Neutrophil (primary cell): ENCODE measurements at regions not wholly inside any gene's neighbourhood (a gene's known extent, or its start where the extent isn't known, plus 50 kb on each side); places are given as distances from the start of the nearest gene placed in this dataset.

Experiments
- H3K27ac ChIP-seq: fragments of 200-600 bp; sonication (generic); 2 replicates; pipeline ENCODE4 v1.5.1; 2016; ENCODE audit warnings: mild to moderate bottlenecking, moderate library complexity
- H3K27me3 ChIP-seq: fragments of 200-600 bp; sonication (generic); 2 replicates; pipeline ENCODE4 v1.6.0; 2016; ENCODE audit warnings: mild to moderate bottlenecking
- H3K36me3 ChIP-seq: fragments of 200-600 bp; sonication (generic); 2 replicates; pipeline ENCODE4 v1.5.1; 2017
- H3K4me1 ChIP-seq, 2 experiments: fragments of 200-600 bp in 1 of 2; sonication (generic) in 1 of 2; 1 replicate in 1 of 2; 2 replicates in 1 of 2; pipeline versions ENCODE4 v1.5.1 to v1.6.1; 2013 to 2016; ENCODE audit warnings: low read depth in 1 of 2, low read length in 1 of 2, mild to moderate bottlenecking in 1 of 2, moderate library complexity in 1 of 2; ENCODE audit not compliant: control insufficient read depth in 1 of 2, insufficient read depth in 1 of 2
- H3K4me3 ChIP-seq, 2 experiments: fragments of 200-600 bp in 1 of 2; sonication (generic) in 1 of 2; 1 replicate in 1 of 2; 2 replicates in 1 of 2; pipeline ENCODE4 v1.5.1; 2013 to 2016; ENCODE audit warnings: low read depth in 1 of 2, low read length in 1 of 2, mild to moderate bottlenecking in 1 of 2, moderate library complexity in 1 of 2
- H3K9me3 ChIP-seq: fragments of 200-600 bp; sonication (generic); 2 replicates; pipeline ENCODE4 v1.5.1; 2016
- TF ChIP-seq, protein P1 (sequence below): fragments of 200-600 bp; sonication (generic); IDR thresholded peaks from 2 replicates; pipeline ENCODE4 v1.5.1; 2016; ENCODE audit warnings: antibody characterized with exemption

DNA sequence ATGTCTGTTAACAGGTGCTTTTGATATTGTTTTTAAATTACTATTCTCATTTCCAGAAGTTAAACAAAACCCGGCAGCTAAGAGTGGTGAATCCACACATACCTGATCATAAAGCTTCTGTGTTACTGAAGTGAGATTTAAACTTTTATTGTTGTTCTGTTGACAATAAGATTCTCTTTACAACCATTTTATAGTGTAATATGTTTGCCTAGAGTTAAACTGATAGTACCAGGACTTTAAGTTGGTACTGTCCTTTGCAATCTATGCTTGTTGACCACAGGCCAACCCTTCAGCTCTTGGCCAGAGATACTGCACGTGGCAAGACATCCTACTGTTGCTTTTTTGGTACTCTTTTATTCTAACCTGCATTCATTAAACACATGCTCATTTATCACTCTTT, 806.2 kb downstream of the MTRR start:
- Histone ChIP-seq H3K9me3 (no peaks in the 10 kb centered on the region), H3K27me3 (no peaks in the 10 kb centered on the region), H3K4me1 (no peaks in the 10 kb centered on the region), H3K36me3 (no peaks in the 10 kb centered on the region), H3K27ac (no peak overlapping the region), H3K4me3 (no peak overlapping the region)
- TF ChIP-seq, protein P1, sequence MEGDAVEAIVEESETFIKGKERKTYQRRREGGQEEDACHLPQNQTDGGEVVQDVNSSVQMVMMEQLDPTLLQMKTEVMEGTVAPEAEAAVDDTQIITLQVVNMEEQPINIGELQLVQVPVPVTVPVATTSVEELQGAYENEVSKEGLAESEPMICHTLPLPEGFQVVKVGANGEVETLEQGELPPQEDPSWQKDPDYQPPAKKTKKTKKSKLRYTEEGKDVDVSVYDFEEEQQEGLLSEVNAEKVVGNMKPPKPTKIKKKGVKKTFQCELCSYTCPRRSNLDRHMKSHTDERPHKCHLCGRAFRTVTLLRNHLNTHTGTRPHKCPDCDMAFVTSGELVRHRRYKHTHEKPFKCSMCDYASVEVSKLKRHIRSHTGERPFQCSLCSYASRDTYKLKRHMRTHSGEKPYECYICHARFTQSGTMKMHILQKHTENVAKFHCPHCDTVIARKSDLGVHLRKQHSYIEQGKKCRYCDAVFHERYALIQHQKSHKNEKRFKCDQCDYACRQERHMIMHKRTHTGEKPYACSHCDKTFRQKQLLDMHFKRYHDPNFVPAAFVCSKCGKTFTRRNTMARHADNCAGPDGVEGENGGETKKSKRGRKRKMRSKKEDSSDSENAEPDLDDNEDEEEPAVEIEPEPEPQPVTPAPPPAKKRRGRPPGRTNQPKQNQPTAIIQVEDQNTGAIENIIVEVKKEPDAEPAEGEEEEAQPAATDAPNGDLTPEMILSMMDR: no peak

DNA sequence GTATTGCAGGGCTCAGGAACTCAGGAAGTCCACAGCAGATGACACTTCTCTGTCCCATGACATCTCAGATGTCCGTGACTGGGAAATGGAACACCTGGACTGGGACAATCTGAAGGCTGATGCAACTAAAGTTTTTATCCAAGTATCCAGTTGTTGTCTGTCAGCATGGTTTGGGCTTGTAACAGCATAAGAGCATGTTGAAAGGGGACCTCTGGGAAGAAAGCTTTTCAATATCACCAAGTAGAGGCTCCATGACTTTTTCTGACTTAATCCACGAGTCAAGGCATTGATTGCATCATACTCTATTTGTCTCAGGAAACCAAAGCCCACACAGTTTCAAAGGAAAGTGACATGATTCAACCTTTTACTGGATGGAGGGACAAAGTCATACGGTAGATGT, 807.7 kb downstream of the MTRR start:
- TF ChIP-seq, protein P1: no peak
- Histone ChIP-seq H3K27me3 (no peaks in the 10 kb centered on the region), H3K4me1 (no peaks in the 10 kb centered on the region), H3K9me3 (no peaks in the 10 kb centered on the region), H3K36me3 (no peaks in the 10 kb centered on the region), H3K27ac (no peak overlapping the region), H3K4me3 (no peak overlapping the region)

DNA sequence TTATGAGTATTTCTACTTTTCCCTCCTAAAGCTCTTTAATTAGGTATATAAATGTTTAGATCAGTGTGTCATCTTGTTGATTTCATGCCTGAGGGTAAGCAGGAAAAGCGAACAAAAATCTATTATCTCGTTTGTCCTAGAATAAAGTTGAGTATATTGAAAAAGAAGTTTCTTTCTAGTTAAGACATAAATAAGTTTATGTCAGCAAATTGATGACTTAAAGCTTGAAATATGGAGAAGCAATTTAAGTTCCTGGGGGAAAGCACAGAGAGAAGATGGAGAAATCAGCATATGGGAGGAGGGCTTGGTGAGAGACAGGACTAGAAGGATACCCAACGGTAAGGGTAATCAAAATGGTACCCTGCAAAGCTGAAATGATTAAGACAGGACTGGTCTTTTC, 813.4 kb downstream of the MTRR start:
- no peaks in the 10 kb centered on the region for H3K9me3 ChIP-seq
- no peaks in the 10 kb centered on the region for H3K36me3 ChIP-seq
- no peak overlapping the region for H3K27ac ChIP-seq
- no peaks in the 10 kb centered on the region for H3K4me1 ChIP-seq
- TF ChIP-seq, protein P1: no peak
- no peak overlapping the region for H3K4me3 ChIP-seq
- no peaks in the 10 kb centered on the region for H3K27me3 ChIP-seq

DNA sequence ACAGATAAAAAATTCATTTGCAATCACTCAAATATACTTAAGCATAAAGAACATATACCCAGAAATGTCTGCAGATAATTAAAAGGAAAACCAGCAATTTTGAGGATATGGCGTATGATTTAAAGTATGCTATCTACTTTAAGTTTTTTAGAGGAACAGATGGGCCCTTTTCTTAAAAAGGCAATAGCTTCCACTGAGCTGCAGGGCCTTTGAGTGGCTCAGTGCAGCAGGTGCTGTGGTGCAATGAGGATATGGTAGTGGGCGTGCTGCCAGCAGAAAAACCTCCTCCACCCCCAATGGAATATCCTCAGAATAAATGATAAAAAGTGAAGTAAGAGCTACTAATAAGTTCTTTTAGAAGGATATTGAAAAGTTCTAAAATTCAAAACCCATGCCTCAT, 814.5 kb downstream of the MTRR start:
- no peak overlapping the region for H3K4me3 ChIP-seq
- no peaks in the 10 kb centered on the region for H3K27me3 ChIP-seq
- no peak overlapping the region for H3K27ac ChIP-seq
- no peaks in the 10 kb centered on the region for H3K4me1 ChIP-seq
- H3K36me3 ChIP-seq: no peaks in the 10 kb centered on the region
- TF ChIP-seq, protein P1: no peak
- H3K9me3 ChIP-seq: no peaks in the 10 kb centered on the region

DNA sequence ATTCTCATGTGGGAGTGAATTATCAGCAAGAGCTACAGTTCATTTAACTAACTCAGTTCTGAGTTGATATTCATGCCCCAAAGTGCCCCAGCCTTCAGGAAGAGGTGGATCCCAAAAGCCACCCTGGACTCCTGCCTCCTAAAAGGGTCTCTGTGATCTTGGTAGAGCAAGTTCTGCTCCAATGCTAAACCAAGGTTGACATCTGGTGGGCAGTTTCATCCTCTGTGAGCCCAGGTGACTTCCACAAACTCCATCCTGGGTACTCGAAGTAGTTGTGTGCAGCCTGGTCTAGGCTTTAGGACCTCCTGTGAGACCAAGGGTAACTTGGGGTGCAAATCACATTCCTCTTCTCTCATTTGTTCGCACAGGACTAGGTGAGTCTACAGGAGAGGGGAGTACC, 816.8 kb downstream of the MTRR start:
- no peaks in the 10 kb centered on the region for H3K27me3 ChIP-seq
- H3K27ac ChIP-seq: no peak overlapping the region
- no peaks in the 10 kb centered on the region for H3K4me1 ChIP-seq
- no peaks in the 10 kb centered on the region for H3K9me3 ChIP-seq
- no peak overlapping the region for H3K4me3 ChIP-seq
- TF ChIP-seq, protein P1: no peak
- no peaks in the 10 kb centered on the region for H3K36me3 ChIP-seq

DNA sequence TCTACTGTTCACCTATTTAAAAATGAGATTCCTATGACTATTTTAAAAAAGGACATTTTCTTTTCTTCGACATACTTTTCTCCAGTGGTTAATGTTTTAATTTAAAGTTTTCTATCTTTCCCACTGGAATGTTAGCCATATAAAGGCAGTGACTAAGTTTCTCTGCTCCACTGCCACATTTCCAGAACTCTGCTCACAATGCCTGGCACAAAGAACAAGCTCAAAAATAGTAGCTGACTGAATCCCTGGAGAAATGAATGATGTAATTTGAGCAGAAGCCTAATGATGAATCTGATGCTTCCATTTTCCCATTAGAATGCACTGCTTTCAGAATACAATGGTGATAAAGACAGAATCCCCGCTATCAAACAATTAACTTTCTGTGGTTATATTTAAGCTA, 817.8 kb downstream of the MTRR start:
- Histone ChIP-seq H3K27me3 (no peaks in the 10 kb centered on the region), H3K4me3 (no peak overlapping the region), H3K27ac (no peak overlapping the region), H3K36me3 (no peaks in the 10 kb centered on the region), H3K4me1 (no peaks in the 10 kb centered on the region), H3K9me3 (no peaks in the 10 kb centered on the region)
- TF ChIP-seq, protein P1: no peak
